Activated CD8-positive, alpha-beta T cell treated with anti-CD3 and anti-CD28 coated beads for 36 hours (primary cell): ENCODE measurements at regions not wholly inside any gene's neighbourhood (a gene's known extent, or its start where the extent isn't known, plus 50 kb on each side); places are given as distances from the start of the nearest gene placed in this dataset.

Source experiments
- ATAC-seq: fragments of 200-7000 bp; cut with Tn5 transposase; one replicate; pipeline ENCODE4 v1.10.0; 2021; ENCODE audit warnings: mild to moderate bottlenecking, moderate library complexity
- CTCF ChIA-PET: fragments of 350-600 bp; sonication (Branson Sonifier 250); formaldehyde crosslinking; loops from one replicate; lab custom pipeline; 2021; ENCODE audit warnings: antibody characterized with exemption; lab: Charles Lee
- POLR2A ChIA-PET: fragments of 350-600 bp; sonication (Branson Sonifier 250); formaldehyde crosslinking; loops from one replicate; lab custom pipeline; 2021; ENCODE audit warnings: antibody characterized with exemption; lab: Charles Lee
- DNase-seq: peaks from one replicate; pipeline ENCODE4 v3.0.0-alpha.2; 2020
- H3K27ac Mint-ChIP-seq: one replicate; pipeline ENCODE4 v1.8.0; 2021; ENCODE audit warnings: mild to moderate bottlenecking, mixed read lengths
- H3K27me3 Mint-ChIP-seq: one replicate; pipeline ENCODE4 v1.8.0; 2021; ENCODE audit warnings: mixed read lengths
- H3K36me3 Mint-ChIP-seq: one replicate; pipeline ENCODE4 v1.8.0; 2021; ENCODE audit warnings: low read depth, mixed read lengths
- H3K4me1 Mint-ChIP-seq: one replicate; pipeline ENCODE4 v1.8.0; 2021; ENCODE audit warnings: low read depth, mixed read lengths
- H3K4me3 Mint-ChIP-seq: one replicate; pipeline ENCODE4 v1.8.0; 2021; ENCODE audit warnings: mild to moderate bottlenecking, moderate library complexity, mixed read lengths
- H3K9me3 Mint-ChIP-seq: one replicate; pipeline ENCODE4 v1.8.0; 2021; ENCODE audit warnings: mixed read lengths
- intact Hi-C: fragments of 100-400 bp; cut with micrococcal nuclease; formaldehyde crosslinking; loops from one replicate; pipeline ENCODE4 v1.10.0; 2022
- TF ChIP-seq, protein P1 (sequence below): fragments of 200-600 bp; IDR thresholded peaks from one replicate; pipeline ENCODE4 v1.8.0; 2022; ENCODE audit warnings: antibody characterized with exemption, mild to moderate bottlenecking

DNA sequence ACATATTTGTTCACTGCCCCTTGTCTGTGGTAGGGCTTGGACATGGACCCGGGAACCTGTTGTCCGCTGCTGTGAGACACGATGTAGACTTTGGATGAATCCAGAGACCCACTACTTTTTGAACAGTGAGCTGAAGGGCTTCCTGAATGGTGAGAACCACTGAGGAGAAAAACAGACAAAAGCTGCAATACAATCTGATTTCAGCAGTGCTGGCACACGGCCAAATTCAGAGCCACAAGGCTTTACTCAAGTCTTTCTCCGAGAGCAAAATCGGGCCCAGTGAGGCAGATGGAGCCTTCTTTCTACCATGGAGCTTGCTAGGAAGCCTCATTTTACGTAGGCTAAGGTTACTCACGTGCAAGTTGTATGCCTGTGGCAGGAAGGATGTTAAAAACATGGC, 197.6 kb downstream of the SIPA1L2 start:
- Mint-ChIP-seq H3K4me3 (no peak overlapping the region), H3K9me3 (no peaks in the 10 kb centered on the region), H3K4me1 (no peaks in the 10 kb centered on the region), H3K27me3 (peaks cover 2% of the 10 kb centered on the region), H3K27ac (no peak overlapping the region), H3K36me3 (no peaks in the 10 kb centered on the region)
- CTCF ChIA-PET: no interaction called here
- ATAC-seq: no peak
- DNase-seq: no peak
- TF ChIP-seq, protein P1, sequence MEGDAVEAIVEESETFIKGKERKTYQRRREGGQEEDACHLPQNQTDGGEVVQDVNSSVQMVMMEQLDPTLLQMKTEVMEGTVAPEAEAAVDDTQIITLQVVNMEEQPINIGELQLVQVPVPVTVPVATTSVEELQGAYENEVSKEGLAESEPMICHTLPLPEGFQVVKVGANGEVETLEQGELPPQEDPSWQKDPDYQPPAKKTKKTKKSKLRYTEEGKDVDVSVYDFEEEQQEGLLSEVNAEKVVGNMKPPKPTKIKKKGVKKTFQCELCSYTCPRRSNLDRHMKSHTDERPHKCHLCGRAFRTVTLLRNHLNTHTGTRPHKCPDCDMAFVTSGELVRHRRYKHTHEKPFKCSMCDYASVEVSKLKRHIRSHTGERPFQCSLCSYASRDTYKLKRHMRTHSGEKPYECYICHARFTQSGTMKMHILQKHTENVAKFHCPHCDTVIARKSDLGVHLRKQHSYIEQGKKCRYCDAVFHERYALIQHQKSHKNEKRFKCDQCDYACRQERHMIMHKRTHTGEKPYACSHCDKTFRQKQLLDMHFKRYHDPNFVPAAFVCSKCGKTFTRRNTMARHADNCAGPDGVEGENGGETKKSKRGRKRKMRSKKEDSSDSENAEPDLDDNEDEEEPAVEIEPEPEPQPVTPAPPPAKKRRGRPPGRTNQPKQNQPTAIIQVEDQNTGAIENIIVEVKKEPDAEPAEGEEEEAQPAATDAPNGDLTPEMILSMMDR: no peak
- intact Hi-C loops: no loop called here
- POLR2A ChIA-PET: interaction anchor here (0.6 kb wide), 1 partner anchor 11 kb away, joined by 3 read pairs; no protein-coding TSS in a partner anchor

DNA sequence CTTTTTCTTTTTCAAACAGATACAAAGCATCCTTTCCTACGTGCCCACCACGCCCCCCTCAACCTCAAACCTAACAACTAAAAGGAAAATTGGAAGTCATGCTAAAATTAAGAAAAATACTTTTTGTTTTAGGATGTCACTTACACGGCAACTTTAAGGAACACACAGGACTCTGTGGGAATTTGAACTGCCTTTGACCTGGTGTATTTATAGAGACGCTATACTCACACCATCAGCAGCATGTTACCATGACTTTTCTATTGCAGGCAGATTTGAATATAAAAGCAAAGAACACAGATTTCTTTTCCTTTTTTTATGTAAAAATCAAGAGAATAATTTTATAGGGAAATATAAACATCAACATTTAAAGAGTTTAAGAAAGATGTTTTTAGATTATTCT, 198.2 kb downstream of the SIPA1L2 start:
- H3K27ac Mint-ChIP-seq: no peak overlapping the region
- no peak for ATAC-seq
- POLR2A ChIA-PET: no interaction called here
- no peaks in the 10 kb centered on the region for H3K4me1 Mint-ChIP-seq
- intact Hi-C loops: no loop called here
- TF ChIP-seq, protein P1: no peak
- H3K9me3 Mint-ChIP-seq: no peaks in the 10 kb centered on the region
- H3K36me3 Mint-ChIP-seq: no peaks in the 10 kb centered on the region
- CTCF ChIA-PET: no interaction called here
- no peak overlapping the region for H3K4me3 Mint-ChIP-seq
- peaks cover 2% of the 10 kb centered on the region for H3K27me3 Mint-ChIP-seq
- no peak for DNase-seq

DNA sequence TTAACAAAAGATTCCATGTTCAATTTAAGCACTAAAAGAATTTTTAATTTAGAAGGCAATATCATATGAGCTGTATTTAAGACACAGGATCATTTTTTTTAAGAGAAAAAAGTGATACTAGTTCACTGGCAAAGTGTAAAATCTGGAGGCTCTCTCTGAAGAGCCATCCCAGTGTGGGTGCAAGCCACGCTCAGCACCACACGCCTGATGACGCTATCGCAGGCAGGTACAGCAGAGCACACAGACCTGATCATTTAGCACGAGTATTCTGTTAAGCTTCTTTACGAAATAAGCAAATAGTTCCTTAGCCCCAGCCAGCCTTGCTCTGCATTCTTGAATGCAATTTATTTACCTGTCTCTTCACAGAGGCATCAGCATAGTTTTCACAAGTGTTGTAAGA, 198.6 kb downstream of the SIPA1L2 start:
- Mint-ChIP-seq H3K27ac (no peak overlapping the region), H3K27me3 (peaks cover 2% of the 10 kb centered on the region), H3K9me3 (no peaks in the 10 kb centered on the region), H3K36me3 (no peaks in the 10 kb centered on the region), H3K4me3 (no peak overlapping the region), H3K4me1 (no peaks in the 10 kb centered on the region)
- ATAC-seq (no peak), DNase-seq (no peak)
- intact Hi-C loops: no loop called here
- CTCF ChIA-PET: no interaction called here
- TF ChIP-seq, protein P1: no peak
- POLR2A ChIA-PET: no interaction called here

DNA sequence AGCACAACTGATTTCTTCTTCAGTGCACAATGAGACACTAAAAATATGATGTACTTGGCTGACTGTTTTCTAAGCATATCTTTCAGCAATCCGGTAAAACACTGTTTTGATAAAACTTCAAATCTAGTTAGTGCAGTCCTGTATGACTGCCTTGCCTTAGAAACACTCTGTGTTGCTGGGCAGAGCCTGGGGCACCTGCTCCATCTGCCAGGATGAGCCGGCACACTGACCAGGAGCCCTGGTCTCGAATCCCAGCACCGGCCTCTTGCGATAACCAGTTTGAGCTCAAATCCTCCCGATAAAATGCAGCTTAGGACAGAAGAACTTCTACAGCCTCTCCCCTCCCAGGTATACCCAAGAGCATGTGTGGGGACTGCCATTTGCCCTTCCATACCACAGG, 199.5 kb downstream of the SIPA1L2 start:
- TF ChIP-seq, protein P1: no peak

DNA sequence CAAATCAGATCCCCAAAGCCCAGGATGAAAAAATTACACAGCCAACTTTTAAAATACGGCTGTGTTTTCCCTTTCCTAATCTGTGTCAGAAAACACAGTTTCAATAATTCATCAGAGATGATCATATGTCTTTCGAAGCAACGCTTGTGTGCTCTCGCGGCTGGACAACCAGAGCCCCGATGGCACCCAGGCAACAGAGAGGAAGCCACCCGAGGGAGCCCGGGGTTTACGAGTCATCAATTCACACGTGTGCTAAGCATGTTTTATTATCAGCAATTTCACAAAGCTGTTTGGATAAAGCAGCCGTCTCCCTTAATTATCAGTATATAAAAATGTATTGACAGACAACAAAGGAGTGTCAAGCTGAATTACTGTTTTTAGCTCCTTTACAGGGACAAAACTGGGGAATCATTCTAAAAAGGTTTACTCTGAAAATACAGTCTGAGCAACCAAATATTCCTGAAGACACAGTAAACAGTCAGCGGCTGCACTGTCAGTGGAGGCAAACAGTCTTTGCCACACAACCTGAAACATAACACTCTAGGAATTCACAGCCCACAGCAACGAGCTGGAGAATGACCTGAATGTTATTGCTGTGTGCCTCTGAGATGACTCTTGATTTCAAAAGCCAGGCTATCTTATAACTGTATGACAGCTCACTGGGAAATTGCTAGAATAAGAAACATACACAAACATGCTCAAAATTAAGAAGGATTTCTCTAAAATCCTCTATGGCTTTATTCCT, 201.0 kb downstream of the SIPA1L2 start:
- no peak overlapping the region for H3K4me3 Mint-ChIP-seq
- no peak for DNase-seq
- peaks cover 2% of the 10 kb centered on the region for H3K27me3 Mint-ChIP-seq
- ChIA-PET POLR2A (no interaction called here), CTCF (no interaction called here)
- no peaks in the 10 kb centered on the region for H3K36me3 Mint-ChIP-seq
- H3K4me1 Mint-ChIP-seq: no peaks in the 10 kb centered on the region
- H3K27ac Mint-ChIP-seq: no peak overlapping the region
- intact Hi-C loops: no loop called here
- no peak for ATAC-seq
- H3K9me3 Mint-ChIP-seq: no peaks in the 10 kb centered on the region
- TF ChIP-seq, protein P1: no peak

More for the DNA sequence above, 199.5 kb downstream of the SIPA1L2 start:
- CTCF ChIA-PET: no interaction called here
- Mint-ChIP-seq H3K9me3 (no peaks in the 10 kb centered on the region), H3K4me3 (no peak overlapping the region), H3K27me3 (peaks cover 2% of the 10 kb centered on the region), H3K27ac (no peak overlapping the region), H3K36me3 (no peaks in the 10 kb centered on the region), H3K4me1 (no peaks in the 10 kb centered on the region)
- intact Hi-C loops: no loop called here
- ATAC-seq: no peak
- POLR2A ChIA-PET: interaction anchor here (0.6 kb wide), 1 partner anchor 15 kb away, joined by 3 read pairs; no protein-coding TSS in a partner anchor
- DNase-seq: no peak
